ENCODE measurements at regions not wholly inside any gene's neighbourhood (a gene's known extent, or its start where the extent isn't known, plus 50 kb on each side); places are given as distances from the start of the nearest gene placed in this dataset.
"Not testable (repeated sequence)": the region's sequence is repeated elsewhere in the genome, so short reads cannot be mapped to it uniquely, and the experiment has no call there.

DNA sequence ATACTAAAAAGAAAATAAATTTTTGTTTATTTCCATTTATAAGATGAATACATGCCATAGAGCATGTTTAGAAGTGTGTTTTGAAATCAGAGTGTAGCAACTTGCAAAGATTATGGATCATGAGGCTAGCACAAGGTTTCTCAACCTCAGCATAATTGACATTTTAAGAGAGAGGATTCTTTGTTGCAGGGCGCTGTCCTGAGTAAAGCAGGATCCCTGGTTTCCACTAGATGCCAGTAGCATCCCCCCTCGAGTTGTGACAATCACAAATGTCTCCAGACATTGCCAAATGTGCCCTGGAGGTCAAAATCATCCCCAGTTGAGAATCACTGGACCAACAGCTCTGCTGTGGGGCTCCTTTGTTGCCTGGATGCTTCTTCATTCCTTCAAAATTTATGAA lies 128.5 kb upstream of the RBMS3 start:
- no peak for DNase-seq

DNA sequence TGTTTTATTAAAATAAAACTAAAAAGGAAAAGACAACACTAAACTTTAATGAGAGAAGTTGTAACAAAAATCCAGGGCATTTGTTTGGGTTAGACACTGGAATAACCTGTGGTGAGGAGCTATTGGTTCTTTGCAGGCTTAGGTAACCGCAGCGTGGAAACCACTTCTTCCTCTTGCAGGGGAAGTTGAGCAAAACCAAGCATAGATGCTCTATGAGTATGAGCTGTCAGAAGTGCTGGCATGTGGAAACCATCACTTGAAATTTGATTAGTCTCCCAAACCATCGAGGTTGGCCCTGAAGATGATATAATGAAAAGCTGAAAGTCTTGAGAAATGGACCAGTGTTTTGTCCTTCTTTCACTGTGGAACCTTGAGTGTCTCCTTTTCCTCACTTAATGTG lies 127.1 kb upstream of the RBMS3 start:
- DNase-seq = peak; percentile 89

DNA sequence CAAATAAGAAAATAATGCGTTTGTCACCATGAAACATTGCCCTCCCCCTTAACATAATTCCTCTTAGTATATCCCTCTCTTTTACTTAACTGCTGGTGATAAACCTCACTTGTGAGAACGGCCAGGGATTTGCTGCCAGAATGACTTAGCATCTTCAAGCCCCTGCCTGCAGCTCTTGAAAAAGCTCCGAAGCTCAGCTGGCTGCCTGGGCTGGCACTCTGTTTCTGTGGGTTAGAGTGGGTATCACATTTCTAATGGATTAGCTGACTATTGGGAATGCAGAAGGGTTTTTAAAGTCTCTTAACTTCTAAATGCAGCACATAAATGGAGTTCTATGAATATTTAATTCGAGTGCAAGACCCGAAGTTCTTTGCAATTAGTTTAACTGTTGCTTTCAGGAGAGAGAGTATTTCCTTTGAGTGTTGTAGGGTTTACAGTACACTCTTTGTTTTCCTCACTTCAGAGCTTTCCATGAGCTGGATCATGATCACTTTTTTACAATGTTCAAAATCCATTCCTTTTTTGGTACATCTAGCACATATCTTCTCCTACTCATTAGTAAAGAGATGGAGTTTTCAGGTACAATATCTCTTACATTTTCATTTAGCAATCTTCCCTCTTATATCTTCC lies 124.7 kb upstream of the RBMS3 start:
- no peak for DNase-seq

DNA sequence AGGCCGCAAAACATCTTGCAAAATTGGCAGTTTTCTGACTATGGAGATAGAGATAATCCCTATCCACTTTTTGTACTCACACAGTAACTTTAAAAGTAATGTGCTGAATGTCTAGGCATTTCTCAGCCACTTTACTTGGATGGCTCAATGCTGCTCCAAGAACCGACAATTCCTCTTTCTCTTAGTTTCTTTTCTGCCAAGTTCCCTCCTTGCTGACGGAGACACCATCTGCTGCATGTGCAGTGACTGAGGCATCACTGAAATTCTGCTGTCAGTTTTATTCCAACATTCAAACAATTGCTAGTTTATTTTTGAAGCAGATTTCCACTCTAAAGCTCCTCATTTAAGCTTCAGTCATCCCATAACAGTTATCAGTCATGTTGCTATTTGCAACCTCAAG lies 116.0 kb upstream of the RBMS3 start:
- peak; percentile 41 for DNase-seq

DNA sequence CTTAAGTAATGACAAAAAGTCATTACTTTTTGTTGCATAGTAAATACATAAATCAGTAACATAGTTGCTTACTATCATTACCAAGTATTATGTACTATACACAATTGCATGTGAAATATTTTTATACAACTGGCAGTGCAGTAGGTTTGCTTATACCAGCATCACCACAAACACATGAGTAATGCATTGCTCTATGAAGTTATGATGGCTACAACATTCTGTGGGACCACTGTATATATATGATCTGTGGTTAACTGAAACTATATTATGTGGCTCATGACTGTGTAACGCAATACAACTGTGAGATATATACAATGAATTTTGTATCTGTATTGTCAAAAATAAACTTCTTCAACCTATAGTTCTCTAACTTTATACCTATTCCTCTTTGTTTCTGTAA lies 113.7 kb upstream of the RBMS3 start:
- no peak for DNase-seq

DNA sequence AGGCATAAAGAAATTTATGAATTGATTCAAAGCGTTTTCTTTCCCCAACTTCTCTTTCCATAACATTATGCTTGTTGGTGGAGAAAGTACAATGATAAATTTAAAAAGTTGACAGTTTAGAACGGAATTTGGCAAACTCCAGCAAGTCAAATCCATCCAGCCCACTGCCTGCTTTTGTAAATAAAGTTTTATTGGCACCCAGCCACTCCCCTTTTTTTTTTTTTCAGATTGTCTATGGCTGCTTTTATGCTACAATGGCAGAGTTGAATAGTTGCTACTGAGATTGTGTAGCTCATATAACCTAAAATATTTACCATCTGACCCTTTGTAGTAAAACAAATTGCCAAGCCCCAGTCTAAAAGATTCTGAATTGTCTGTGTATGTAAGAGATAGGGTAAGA lies 112.8 kb upstream of the RBMS3 start:
- no peak for DNase-seq

DNA sequence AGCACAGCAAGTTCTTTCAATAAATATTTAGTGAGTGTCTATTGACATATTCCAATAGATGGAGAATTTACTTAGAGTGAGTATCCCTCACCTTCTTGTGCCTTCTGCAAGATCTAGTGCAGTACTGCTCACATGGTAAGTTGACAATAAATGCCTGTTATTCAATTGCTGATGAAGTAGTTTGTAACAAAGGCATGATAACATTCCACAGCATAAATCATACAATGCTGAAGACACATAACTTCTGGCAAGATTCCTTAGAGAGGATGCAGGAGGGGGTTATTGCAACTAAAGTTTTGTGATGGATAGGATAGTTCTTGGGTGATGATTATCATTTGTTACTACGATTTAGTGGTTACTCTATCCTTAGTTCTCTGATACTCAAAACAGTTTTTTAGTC lies 112.2 kb upstream of the RBMS3 start:
- DNase-seq = no peak

DNA sequence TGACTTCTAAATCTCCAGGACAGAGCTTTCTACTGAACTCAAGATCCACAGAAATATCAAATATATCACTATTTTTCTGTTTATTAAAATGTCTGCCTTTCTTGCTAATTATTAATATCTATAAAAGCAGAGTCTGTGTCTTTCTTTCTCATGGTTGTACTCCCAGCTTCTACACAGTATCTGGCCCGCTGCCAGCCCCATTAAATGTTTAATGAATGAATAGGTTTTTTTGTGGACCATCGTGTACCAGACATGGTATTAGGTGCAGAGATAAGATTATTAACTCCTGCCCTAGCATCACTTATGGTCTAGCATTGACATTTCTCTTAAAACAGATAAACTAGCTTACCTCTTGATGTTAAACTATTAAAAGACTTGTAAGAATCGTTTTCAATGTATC lies 111.4 kb upstream of the RBMS3 start:
- no peak for DNase-seq

DNA sequence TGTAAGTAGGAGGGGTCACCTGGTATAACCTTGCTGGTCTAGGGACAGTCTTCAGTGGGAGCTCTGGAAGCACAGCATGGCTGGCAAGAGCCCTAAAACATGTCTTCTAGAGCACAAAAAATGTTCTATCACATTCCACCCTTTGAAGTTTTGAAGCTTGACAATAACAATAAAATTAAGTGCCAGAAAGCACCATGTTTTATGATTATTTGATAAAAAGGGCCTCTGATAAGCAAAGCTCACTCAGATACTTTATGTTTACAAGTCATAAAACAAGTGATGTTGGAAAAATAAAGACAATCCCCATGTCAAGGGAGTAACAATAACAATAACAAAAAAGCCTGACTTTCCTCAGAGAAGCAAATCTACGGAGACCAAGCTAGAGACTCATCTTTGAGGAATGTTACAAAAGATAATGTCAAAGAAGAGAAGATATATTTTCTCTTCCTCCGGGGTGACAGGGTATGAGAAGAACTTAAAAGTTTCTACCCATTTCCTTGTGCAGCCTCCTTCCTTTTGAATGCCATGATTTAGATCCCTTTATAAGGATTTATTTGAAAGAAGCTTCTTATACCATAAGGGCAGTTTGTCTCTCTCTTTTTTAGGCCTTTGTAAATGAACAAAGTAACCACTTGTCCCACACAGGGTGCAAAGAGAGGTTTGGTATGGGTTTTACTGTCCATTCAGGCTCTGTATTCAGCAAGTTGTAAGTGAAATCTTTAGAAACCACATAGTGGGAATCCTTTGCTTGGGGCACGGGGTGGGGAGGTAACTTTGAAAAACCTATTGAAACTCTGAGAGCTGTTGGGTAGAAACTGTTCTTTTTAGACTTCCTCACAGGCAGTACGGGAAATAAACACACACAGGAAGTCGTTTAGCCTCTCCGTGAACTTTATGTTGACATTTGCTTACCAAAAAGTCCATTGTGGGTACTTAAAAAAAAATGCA lies 109.6 kb upstream of the RBMS3 start:
- DNase-seq = peak; percentile 53

DNA sequence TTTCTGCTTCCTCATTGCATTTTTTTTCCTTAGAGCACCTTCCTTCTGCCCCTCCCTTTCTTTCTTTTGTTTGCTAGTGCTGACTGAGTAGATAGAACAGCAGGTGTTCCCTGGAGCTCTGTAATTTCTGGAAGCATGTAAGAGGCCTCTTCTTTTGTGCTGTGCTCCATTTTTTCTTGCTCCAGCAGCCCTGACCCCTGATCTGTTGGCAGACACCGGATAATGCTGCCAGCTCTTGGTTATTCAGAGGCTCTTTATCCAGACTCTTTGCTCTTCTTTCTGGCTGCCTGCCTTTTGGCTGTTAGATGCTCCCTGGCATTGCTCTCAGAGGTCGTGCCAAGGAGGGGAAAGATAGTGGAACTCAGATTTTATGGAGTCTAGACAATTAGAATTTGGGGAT lies 104.4 kb upstream of the RBMS3 start:
- DNase-seq = no peak

DNA sequence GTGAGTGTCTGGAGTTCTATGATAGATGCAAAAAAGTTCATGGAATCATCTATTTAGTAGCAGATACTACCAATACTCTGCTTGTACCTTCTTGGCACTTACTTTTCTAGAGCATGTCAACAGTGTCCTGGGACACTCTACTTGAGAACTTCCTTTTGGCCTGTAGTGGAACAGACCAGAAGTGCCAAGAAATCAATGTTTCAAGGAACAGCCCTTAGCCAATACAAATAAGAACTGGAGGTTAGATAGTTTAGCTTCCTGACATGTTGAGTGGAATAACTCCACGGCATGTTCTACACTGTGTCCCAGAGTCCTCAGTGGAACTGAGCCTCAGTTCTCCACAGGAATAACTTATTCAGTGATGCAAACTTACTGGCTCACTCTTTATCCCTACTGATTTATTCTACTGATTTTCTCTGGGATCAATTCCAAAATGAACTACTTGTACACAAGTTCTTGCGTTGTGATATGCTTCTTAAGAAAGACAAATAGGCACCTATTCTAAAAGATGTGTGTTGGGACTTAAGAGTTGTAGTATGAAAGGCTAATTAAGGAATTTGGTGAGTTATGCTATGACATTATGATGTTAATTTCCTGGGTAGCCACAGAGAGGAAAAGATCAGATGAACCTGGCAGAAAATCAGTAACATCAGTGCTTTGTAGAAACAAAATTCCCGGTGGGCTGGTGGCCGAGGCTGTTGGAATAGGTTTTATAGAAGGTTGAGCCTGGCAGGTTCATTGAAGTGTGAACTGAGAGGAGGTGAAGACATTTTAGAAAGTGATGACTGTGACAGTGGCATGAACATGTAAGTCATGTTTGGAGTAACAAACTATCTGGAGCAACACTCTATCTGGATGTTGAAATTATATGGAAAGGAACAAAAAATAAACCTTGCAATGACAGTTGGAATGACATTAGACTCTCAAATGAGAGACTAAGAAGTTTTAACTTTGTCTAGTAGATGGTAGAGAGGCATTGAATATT lies 101.8 kb upstream of the RBMS3 start:
- no peak for DNase-seq

DNA sequence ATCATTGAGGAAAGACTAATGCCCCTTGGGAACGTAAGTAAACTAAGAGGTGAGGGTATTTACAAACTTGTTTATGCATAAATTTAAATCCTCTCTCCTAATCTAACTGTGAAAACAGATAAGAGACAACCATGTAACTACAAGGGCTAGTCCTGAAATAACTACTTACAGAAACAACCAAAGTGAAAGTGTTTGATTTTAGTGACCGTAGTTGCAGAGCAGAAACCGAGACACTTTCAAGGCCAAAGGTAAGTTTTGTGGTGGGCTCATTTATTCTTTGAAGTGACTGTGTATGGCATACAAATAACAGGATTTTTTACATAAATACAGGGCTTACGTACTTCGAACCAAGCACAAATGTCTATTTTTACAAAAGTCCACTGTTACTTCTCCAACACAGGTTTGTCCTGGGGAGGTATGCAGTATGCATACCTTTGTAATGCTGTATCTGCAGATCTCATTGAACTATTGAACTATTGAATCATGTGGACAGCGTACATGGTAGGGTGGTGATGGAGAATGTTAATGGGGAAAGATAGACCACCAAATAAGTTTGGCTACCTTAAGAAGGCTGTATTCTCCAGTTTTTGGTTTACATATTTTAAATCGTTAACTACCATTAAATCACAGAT lies 99.6 kb upstream of the RBMS3 start:
- no peak for DNase-seq

DNA sequence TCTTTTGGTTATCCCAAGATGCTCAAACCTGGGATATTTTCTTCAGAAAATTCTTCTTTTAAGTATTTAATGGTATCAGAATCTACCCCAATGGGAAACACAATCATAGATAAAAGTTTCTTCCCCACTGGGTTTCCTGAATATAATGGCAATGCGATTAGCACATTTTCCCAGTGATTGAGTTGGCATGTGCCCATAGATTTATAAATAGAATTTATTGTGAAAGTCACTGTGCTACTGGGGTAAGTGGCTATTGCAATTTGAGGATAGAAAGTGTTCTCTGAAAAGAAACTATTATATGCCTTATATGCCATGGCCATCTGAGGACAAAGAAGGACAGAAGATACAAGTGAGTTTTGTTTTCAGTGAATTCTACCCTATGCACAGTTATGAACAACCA lies 99.0 kb upstream of the RBMS3 start:
- no peak for DNase-seq

DNA sequence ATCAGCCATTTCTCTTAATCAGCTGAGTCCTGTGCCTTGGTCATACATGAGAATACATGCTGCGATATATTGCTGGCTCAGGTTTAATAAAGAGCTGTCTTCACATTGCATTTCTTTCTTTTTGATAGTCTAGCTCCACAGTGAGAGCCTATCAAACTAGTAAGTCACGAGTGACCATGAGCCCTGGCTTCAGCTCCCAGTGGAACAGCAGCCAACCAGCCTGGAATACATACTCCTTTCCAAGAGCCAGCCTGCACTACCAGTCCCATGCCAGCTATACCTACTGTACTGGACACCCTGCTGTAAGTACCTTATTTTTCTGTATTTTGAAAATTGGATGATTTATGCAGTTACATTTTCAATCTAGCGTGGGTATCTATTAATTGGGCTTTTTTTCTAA lies 98.0 kb upstream of the RBMS3 start:
- DNase-seq = not testable (repeated sequence)

DNA sequence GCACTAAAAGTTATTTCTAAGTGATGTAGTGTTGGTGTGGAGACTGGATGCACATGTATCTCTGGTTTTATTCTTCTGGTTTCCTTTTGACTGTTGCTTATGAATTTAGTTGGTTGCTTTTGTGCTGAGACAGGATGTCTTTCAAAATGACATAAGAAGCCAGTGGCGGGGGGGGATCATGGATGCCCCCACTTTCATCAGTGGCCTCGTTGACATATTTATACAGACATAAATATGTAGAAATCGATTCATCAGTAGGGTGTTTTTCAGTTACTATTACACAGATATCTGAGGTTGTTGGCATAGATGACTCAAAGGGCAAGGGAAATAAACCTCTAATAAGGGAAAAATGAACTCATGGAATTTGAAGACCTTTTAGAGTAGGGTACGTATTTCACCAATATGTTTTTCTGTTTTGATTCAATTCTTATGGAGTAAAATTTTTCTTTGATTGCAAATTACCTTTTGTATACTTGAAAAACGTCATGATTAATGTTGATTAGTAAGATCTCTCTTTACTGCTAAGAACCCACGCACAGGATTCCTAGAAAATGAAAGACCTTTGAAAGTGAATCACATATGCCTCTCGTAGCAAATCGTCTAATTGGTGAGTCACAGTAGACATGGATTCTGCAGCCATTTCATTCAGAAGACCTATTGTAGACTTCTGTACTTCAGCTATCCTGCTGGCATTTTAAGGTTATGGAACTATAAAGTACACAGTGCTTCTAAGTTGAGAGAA lies 97.4 kb upstream of the RBMS3 start:
- DNase-seq = no peak

DNA sequence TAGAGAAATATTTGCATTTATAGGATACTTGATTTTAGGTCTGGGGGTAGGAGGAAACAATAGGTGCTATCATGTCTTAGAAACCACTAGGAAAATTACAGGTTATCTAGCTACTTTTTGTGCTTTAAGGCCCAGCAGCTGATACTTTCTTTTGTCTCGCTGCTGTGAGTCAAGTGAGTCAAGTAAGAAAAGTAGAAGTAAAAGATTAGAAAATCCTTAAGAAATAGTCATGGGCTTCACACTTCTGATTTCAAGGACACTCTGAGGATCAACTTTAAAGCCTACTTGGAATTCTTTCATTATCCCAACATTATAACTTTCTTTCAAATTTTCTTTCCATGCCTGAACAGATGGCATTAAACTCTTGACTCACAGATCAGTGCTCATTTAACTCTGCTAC lies 95.2 kb upstream of the RBMS3 start:
- DNase-seq = no peak

DNA sequence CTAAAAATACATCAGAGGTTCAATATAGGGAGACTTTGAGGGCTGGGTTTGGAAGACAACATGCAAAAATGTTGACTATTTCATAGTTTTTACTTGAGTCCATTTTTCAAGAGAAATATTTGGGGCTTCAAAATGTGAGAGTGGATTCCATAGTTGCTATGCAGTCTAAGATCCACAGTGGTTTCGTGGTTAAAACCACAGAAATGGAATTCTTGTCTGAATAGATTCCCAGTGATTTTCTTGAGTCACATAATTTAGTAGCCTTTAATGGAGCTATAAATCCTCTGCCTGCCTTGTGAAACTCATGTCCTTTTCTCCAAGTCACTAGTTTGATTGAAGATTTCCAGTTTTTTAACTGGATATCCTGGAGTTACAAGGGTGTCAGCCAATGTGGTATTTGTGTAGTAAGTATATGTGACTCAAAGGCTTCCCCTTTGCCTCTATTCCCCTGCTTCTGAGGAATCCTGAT lies 94.7 kb upstream of the RBMS3 start:
- no peak for DNase-seq

DNA sequence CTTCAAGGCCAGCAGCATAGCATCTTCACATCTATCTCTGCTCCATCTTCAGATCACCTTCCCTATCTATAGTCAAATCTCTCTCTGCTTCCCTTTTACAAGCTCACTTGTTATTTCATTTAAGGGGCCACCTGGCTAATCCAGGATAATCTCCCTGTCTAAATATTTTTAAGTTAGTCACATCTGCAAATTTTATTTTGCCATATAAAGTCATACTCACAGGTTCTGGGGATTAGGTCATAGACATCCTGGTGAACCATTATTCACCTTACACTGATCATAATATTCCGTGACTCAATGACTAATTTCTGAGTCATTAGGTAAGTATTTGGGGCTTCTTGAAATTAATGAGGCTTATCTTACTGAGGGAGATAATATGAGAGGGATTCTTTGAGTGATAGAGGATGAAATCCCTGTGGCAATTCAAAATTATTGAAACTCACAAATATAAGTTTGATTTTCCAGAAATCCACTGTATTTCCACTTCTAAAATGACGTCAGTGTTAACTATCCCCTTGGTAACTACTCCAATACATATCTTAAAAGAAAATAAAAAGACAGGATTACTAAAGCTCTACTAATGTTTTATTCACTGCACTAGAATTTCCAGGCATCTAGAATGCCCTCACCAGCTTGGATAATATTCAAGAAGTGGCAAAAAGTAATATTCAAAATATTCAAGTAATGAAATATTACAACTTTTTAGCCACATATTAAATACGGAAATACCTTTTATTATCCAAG lies 93.7 kb upstream of the RBMS3 start:
- no peak for DNase-seq

DNA sequence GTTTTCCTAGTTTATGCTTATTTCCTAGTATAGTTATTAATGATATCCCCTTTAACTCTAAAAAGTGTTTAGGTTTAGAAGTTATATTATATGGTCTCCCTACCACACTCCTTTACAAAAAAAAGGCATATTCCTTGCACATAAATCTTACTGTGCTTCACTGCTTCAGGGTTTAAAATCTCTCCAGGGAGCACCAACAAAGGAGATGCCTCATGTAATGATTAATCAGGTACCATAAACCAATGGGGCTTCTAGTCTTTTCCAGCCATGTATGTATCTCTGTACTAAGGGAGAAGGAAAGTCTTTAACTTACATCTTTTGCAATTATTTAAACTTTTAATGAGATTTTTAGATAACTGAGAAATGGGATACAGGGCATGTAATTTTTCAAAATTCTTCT lies 91.5 kb upstream of the RBMS3 start:
- no peak for DNase-seq

DNA sequence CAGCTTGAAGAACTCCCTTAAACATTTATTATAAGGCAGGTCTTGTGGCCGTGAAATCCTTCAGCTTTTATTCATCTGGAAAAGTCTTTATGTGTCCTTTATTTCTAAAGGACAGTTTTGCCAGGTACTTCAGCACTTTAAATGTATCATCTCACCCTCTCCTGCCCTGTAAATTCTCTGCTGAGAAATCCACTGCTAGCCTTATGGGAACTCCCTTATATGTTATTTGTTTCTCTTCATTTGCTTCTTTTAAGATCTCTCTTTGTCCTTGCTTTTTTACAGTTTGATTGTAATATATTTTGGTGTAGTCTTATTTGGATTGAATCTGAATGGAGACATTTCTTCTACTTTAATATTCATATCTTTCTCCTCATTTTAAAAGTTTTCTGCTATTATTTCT lies 86.7 kb upstream of the RBMS3 start:
- no peak for DNase-seq

DNA sequence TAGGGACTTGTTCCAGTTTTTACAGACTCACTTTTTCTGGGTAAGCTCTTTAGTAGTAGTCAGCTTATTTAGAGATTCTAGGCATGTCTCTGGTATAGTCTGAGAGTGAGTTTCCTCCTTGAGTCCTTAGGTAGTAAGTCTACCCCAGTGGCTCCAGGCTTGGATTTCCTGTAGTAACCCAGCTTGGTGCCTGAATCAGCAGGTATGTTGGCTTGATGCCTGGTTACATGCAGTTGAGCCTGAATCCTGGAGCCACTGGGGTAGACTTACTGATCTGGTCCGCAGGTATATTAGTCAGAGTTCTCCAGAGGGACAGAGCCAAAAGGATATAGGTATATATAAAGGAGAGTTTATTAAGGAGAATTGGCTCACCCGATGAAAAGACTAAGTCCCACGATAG lies 85.8 kb upstream of the RBMS3 start:
- no peak for DNase-seq
